Renal cortical epithelial cell (primary cell): ENCODE measurements at regions not wholly inside any gene's neighbourhood (a gene's known extent, or its start where the extent isn't known, plus 50 kb on each side); places are given as distances from the start of the nearest gene placed in this dataset.

Source experiments
- DNase-seq: peaks from one replicate; pipeline ENCODE4 v3.0.0-alpha.2; 2011; ENCODE audit warnings: low read depth

DNA sequence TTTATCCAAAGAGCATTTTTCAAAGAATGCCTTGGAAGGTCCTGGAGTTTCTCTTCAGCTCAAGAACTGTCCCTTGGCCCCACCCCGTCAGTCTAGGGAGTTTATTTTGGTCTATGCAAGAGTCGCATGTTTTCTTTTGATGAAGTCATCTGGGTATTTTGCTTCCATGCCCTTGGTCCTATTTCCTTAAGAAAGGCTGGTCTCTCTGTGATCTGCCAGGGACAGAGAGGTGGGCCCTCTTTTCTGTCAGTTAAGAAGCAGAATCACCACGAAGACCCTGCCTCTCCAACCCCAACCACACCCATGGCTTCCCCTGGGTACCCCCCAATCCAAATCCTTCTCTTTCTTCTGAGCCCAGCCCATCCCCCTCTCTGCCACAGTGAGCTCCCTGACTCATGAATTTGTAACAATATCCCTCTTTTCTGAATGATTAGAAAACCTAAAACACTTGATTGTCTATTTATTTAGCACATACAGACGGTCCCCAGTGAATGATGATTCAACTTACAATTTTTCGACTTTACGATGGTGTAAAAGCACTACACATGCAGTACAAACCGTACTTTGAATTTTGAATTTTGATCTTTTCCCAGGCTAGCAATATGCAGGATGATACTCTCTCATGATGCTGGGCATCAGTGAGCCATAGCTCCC, 163.5 kb upstream of the ADRA1B start:
- no peak for DNase-seq

DNA sequence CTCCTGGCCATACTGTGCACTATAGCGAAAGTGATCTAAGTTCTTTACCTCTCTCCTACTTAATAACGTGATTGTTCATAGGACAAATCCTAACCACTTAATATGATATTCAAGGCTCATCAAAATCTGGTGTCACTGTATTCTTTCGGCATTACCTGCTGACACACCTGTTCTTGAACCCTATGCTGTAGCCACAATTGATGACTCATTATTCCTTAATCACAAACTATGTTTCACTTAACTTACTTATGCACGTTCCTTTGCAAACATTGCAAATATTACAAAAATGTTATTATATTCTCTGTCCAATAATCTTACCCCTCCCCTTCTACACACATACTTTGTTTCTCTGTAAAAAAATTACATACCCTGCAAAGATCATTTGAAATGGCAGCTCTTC, 158.1 kb upstream of the ADRA1B start:
- DNase-seq = no peak

DNA sequence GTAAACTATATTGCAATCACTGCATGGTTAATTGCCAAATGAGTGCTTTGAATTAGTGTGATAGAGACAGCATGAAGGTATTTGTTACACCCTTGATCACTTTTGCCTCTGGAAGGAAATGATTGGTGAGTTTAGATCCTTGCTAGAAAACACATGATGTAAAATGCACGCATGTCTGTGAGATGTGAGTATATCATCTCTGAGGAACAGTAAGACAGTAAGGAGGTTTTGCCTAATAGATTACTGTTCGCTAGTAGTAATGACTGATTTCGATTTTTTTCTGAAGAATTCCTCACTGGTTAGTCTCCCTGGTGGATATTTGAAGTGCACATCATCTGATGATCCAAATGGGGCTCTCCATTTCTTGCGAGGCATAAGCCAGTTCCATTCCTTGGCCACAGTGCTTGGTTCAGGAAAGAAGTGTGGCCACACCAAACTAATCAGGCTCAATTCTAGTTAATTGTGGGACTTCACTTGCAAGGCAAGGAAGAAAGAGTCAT, 156.4 kb upstream of the ADRA1B start:
- no peak for DNase-seq

DNA sequence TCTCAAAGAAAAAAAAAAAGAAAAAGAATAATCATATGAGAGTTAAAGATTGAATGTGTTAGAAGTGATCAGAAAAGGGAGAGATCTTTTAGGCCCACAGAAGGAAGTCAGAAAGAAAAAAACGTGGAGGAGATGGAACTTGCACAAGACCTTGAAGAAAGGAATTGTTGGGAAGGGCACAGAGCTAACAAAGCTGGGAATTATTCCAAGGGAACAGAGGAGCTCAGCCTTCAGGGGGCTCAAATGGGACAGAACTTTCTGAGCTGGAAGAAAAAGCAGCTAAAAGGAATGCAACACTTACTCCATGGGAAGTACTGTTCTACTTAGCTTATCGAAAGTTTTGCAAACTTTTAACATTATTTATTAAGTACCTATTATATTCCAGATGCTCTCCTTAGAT, 153.4 kb upstream of the ADRA1B start:
- no peak for DNase-seq

DNA sequence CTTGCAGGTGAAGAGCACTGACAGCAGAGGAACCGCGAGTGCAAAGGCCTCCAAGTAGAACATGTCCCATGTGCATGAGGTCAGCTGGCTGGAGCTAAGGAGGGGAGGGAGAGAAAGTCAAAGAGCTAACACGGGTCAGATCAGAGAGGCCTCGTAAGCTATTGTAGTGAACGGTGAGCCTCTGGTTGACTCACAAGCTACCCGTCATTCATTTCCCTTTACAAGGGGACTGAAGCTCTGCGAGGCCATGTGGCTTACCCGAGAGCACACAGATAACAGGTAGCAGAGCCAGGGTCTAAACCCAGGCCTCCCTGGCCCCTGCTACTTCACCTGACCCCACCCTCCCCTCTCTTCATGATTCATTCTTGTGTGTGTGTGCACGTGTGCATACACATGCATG, 152.7 kb upstream of the ADRA1B start:
- no peak for DNase-seq

DNA sequence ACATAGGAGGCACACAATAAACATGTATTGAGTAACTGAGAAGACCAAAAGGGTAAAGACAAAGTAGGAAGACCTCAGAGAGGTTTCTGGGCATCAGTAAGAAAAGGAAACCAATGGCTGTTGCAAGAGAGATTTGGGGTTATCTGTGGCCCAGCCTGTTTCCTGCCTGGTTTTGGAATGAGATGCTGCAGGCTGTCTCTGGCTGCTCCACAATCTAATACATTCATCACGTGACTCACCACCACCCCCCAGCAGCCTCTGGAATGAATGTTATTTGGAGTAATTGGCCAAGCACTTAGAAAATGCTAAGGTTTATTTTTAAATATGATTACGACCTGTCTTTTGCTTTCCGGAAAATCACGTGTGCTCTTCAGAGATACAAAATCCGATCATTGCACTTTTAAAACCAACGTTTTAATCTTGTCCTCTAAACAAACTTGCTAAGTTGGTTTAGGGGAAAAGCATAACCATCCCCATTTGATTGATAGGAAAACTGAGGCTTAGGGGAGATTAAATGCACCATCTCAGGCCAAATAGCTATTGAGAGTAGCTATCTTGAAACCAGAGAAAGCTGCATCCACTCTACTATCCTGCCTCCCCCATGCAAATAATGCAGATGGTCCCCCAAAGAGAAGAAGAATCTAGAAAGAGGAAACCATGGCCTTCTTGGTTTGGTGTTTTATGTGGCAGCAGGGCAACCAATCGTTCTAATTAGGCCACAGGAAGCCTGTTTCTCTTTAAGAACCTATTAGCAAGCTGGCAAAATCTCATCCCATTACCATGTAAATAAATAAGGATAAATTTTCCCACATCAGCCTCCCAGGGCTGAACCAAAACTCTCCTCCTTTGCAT, 151.8 kb upstream of the ADRA1B start:
- DNase-seq = peak; percentile 49

DNA sequence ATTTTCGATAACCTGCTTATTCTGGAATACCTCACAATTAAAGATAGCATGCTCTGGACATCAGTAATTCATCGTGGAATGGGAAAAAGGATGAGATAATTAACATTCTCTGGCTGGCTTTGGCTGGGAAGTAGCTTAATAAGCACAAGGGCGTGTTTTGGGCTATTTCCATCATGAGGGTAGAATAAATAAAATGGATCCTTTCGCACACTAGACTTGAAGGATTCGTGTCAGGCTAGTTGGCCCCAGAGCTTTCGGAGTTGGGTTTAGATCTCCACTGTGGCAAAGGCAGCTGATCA, 151.2 kb upstream of the ADRA1B start:
- no peak for DNase-seq

DNA sequence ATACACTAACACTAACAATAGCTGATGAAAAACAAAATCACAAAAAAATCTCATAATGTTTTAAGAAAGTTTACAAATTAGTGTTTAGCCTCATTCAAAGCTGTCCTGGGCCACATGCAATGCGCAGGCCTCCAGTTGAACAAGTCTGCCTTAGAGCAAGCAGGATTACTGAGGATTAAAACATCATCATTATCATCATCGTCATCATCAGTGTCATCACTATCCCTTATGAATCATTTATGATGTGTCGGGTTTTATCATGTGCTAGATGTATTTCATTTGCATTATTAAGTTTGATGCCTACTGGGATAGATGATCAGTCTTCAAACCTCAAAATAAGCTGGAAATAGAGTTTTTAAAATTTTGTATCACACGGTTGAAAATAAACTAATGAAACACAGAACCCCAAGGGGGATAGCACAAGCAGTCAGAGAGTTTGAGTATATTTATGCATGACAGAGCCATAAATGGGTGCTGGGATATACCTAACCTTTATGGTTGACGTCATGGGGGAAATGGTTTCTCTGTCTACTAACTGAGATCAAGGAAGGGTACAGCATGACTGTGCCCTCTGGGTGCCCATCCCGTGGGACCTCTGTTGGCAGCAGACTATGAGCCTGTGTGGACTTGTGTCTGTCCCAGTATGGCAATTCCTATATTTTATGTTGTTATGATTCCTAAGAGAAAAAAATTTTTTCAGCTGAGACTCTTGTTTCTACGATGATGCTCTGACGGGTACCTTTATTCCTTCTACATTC, 150.3 kb upstream of the ADRA1B start:
- no peak for DNase-seq

DNA sequence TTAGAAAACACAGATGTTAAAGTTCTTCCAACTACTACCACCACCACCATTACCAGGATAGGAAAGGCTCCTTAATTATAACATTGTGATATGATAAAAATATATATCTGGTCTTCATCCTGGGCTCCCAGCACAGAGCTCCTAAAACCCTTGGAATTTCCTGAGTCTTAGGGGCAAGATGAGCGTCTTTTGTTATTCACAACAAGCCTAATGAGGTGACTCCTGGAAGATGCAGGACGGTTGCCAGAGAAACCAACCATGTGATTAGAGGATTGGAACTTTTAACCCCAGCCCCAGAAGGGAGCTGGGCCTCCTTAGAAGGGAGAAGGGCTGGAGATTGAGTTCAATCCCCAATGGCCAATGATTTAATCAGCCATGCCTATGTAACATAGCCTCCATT, 148.0 kb upstream of the ADRA1B start:
- DNase-seq = peak; percentile 13

DNA sequence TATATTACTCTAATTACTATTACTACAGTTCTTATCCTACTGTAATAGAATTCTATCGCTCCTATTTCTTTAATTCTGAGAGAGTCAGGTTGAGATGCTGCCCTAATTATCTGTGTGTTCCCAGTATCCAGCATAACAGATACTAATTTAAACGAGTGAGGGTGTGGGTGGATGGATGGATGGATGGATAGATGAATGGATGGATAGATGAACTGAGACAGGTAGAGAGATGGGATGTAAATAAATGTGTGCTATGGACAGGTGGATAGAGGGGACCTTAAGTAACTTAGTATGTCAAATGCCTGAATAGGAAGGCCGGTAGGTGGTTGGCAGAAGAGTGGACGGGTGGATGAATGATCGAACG, 143.6 kb upstream of the ADRA1B start:
- DNase-seq = no peak

DNA sequence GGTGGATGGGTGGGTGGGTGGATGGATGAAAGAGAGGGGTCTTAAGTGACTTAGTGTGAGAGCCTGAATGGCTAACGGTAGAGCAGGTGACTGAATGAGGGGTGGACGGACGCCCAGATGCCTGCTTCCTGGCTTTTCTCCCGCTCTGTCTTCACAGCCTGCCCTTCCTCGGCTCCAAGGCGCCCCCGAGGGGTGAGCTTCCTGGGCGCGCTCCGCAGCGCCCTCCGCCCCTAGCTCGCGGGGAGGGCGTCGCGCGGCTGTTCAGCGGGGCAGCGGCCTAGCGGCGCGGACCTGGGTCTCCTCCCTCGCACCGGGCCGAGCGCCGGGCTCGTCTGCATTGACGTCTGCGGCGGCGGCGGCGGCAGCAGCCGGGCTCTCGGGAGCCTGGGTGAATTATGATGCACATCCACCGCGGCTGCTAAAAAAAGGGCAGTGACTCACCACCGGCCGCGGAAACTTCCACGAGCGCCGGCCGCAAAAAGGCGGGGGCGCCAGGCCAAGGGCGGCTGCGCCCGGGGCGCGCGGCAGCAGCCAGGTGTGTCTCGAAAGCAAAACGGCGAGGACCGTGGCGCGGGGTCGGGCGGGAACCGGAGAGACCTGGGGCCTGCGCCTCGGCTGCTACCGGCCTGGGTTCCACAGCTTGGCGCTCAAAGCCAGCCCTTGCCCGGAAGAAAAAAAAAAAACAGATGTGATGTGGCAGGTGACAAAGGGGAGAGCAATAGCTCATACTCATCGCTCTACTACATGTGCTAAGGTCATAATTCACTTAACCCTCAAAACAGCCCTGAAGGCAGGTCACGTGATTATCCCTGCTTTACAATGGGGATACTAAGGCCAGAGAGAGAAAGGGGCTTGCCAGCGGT, 143.0 kb upstream of the ADRA1B start:
- peak; percentile 63 for DNase-seq

DNA sequence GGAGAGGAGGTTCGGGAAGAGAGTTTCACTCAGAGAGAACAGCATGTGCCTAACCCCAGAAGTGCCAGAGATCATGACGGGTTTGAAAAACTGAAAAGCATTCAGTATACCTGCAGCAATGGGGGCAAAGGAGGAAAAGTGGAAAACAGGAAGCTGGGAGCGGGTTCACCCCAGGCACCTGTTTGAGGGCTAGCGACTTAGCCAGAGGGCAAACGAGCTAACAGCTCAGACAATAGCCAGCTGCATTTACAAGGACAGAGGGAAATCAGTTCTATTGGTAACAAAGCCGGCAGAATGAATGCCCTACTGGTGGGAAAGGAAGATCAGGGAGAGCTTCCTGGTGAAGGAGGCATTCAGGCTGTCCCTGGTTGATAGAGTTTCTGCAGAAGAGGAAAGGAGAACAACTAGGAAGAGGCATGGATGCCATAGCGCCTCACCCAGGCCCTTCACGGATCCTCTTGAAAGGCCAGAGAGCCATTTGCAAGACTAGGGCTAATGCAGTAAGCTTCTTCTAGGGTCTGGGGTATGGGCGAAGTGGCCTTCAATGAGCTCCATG, 141.7 kb upstream of the ADRA1B start:
- DNase-seq = no peak

DNA sequence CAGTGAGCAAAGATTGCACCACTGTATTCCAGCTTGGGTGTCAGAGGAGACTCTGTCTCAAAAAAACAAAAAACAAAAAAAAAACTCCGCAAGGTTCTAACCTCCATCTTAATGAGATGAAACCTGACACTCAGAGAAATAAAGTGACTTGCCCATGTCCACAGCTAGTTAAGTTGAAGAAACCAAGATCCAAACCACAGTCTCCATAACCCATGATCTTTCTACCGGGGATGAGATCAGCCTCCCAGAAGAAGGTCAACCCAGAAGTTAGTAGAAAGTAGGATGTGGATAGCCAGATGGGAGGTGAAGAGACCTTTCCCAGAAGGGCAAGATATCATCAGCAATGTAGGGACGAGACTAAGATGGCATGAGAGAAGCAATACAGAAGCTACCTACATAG, 140.4 kb upstream of the ADRA1B start:
- DNase-seq = peak; percentile 27

DNA sequence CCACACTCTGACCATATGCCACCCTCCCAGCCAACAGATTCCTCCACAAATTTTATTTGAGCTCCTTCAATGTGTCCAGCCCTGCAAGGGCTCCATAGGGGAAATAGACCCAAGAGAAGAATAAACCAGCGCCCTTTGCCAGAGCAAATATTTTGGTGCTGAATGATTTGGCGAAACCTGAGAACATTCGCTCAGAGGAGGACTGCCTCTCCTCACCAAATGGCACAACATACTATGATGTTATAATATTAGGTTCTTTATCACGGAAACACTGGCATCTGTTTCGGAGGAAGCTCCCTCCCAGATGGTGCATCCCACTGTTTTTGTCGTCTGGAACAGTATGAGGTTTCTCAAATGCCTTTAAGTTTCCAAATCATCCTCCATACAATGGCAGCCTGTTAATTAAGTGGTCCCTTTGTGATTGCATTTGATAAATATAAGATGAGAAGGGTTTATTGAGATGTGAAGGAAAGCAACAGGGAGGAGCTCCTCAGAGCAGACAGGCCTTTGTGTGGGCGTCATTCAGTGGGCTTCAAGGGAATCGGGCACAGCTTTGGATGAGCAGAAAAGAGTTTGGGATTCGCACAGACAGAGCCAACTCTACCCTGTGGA, 139.1 kb upstream of the ADRA1B start:
- DNase-seq = no peak

DNA sequence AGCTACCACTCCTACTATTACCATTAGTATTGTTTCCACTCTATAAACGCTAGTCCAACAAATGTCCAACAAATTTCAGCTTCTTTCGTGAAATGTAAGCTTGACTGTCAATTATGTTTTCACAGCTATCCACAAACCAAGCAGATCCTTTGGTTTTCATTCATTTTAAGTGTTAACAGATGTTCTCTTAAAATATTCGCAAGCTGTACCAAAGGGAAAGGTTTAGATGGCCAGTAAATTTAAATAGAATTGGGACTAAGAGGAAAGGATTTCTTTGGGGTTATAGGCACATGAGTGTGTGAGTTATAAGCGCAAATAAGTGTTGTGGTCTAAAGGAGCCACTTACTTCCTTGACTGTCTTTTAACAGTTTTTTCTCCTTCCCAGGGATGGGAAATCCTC, 136.8 kb upstream of the ADRA1B start:
- DNase-seq = no peak

DNA sequence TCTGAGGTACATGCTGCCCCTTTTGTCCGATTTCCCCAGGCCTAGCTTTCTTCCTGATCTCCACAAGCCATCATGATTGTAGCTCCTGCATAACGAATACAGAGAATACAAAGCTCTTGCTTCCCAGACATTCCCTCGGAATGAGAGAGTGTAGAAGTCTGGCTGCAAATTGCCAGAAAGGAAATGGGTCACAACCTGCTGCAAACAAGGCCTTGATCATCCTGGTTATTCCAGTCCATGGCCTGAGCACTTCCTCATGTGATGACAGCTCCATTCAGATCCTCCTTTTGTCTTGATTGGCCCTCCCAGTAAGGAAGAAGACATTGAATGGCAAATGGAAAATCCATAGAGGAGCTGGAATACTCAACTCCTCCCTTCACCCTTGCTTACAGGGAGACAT, 136.0 kb upstream of the ADRA1B start:
- no peak for DNase-seq

DNA sequence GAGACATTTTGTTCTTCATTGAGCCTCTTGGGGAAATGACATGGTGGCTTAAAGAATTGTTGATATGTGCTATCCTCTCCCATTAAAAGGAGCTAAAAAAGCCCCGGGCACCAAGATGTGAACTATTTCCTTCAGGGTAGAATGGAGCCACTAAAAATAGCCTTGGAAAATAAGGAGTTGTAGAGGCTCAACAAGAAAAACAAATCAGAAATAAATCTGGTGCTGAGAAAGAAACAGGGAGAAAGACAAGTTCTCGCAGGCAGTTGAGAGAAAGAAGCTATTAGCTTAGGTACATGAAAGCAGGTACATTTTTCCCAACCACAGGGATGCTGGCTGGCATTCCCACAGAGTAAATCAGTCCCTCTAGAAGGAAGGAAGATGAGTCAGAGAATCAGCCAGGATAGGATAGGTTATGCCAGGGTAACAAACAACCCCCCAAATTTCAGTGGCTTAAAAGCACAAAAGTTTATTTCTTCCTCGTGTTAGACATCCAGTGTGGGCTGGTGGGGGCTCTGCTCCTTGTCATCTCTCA, 134.6 kb upstream of the ADRA1B start:
- peak; percentile 56 for DNase-seq

DNA sequence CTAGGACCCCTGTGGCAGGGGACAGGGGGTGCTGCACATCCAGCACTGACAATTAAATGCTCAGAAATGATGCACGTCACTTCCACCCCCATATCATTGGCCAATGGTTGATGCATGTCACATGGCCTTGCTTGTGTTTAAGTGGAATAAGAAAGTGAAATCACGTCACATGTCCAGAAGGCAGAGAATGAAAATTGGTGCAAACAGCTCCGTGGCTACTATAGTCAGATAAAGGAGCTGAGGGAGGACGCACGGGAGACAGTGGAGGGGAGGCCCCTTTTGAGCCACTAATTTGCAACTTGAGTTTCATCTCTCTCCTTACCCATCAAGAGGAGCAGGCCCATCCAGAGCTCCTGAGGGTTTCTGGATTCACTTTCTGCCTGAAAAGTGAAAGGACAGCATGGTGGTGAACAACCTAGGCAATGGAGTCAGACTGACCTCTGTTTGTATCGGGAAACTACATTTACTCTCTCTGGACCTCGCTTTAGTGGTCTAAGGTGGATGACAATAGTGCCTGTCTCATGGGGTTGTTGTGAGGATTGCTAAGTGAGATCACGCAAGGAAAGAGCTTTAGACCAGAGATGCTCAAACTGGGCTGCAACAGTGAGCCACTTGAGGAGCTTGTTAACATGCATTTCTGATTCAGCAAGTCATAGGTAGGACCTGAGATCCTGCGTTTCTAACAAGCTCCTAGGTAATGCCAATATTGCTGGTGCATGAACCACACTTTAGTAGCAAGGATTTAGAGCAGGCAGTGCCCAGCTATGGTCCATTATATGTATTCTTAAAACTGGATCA, 133.9 kb upstream of the ADRA1B start:
- no peak for DNase-seq

DNA sequence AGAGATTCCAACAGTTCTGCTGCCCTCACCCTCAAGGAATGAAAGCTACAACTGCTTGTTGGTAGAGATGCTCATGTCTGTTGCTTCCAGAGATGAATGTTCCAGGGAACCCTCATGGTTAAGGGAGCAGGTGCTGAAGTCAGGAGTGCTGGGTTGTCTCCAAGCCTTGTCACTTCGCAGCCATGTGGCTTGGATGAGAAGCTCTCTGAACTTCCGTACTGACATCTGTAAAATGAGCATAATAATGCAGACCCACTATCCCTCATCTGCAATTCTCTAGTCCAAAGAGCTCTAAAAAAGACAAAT, 133.3 kb upstream of the ADRA1B start:
- DNase-seq = no peak

DNA sequence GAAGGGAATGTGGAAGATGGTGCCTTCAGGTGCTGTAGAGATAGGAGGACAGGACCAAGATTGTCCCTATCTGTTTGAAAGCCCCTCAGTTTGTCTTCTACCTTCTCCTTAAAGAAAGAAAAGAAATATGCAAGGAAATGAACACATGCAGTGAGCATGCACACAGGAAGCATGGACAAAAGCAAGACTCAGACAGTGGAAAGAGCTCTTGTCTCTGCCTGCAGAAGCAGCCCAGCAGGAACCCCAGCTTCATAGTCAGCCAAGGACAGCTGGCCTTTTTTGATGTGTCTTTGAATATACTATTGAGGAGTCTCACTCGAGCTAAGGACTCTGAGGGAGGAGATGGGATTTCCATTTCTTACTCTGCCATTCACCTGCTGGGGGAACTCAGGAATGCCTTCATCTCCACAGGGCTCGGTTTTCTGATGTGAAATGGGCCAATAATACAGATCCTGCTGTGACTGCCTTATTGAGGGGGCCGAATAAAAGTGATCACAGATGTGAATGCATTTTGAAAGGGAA, 132.5 kb upstream of the ADRA1B start:
- no peak for DNase-seq
